GM18867 (cell line): ENCODE measurements at regions not wholly inside any gene's neighbourhood (a gene's known extent, or its start where the extent isn't known, plus 50 kb on each side); places are given as distances from the start of the nearest gene placed in this dataset.
"Not testable (repeated sequence)": the region's sequence is repeated elsewhere in the genome, so short reads cannot be mapped to it uniquely, and the experiment has no call there.

Source experiments
- ATAC-seq: cut with Tn5 transposase; IDR thresholded peaks from one replicate; pipeline ENCODE4 v1.9.1; 2021; ENCODE audit warnings: mild to moderate bottlenecking, moderate library complexity; ENCODE audit not compliant: unreplicated experiment

GRCh38 chrX:7542587-7543380 lies 300.2 kb upstream of the VCX start:
- ATAC-seq = no peak

DNA sequence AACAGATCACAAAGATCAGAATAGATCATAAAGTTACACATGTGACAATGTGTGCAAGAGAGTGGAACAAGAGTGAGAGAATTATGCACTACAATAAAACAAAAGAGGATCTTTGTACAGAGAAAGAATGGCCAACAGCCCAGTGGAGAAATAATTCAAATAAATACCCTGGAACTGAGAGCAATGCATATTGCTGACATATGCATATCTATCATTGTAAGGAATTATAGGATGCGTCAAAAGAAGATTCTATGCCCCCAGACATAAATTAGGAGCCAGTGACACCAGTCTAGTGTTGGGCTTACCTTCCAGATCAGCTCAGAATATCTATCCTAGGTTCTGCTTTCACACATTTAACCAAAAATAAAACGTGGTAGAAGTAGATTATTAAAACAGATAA lies 320.1 kb upstream of the VCX start:
- ATAC-seq = no peak

DNA sequence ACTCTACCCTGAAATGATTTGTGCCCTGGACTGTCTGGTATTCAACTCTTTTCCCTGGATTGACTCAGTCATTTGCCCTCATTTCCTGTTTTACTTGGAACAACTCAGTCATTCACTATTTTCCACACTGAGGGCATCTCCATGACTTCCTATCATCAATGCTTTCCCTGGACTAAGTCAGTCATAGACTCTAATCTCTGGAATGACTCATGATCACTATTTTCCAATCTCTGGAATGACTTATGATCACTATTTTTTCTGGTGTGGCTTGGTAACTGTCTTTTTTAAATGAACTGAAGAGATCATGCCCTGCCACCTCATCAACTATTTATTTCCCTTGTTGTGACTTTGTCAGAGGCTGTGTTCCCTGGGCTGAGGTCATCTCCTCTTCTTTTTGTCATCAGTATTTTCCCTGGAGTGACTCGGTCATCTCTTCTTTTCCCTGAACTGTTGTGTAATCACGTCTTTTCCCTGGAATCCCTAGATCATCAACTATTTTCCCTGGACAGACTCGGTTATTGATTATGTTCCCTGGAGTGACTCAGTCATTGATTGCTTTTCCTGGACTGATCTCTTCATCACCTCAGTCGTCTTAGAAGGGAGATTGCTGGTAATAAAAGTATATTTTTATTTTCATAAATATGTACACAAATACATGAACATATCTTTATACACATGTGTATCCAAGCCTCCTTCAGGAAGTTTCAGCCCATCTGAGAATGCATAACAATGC lies 327.1 kb upstream of the VCX start:
- ATAC-seq = no peak

DNA sequence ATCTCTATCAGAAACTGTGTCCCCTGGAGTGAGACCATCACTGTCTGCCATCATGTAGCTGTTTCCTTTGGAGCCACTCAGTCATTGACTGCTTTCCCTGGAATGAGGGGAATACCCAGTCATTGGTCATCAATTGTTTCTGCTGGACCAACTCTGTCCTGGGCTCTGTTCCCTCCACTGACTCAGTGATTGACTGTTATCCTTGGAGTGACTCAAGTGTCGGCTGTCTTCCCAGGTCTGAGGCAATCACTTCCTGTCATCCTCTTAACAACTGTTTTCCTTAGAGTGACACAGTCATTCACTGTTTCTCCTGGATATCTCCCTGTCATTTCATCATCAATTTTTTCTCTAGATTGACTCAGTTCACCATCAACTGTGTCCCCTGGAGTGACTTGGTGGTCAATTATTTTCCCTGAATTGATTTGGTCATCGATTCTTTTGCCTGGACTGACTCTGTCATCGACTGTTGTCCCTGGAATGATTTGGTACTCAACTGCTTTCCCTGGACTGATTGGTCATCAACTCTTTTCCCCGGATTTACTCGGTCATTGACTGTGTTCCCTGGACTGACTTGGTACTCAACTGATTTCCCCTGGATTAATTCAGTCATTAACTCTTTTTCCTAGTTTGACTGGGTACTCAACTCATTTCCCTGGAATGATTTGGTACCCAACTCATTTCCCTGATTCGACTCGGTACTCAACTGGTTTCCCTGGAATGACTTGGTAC lies 327.9 kb upstream of the VCX start:
- no peak for ATAC-seq

DNA sequence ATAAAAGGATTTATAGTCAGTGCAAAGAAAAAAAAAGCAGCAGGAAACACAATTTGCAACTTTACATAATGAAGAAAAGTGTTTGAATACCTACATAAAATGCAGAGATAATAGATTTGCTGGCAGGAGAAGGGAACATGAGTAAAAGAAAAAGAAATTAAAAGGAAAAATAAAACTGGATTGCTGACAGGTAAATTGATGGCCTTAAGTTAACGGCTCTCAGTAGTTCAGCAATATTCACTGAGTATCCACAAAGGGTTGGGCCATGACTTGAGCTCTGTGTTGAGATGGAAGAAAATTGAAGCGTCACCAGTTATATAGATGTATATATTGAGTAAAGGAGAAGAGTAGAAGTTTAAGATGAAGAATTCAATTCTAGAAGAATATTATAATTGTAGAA lies 330.1 kb upstream of the VCX start:
- no peak for ATAC-seq

DNA sequence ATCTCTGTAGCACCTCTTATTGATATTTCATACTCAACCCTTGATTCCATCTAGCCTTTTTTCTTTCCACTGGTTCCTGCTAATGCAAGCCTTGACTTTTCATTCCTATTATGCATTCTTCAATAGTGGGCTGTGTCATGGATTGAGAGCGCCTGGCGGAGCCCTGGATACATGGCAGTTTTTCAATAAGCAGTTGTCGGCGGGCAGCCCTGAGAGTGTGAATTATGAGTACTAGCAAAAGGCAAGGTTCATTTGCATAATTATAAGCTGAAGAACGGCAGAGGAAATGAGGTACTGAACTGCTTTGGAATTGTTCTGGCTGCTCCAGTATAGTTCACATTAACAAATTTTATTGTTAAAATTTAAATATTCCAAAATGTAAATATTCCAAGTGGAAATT lies 339.7 kb upstream of the VCX start:
- ATAC-seq = no peak

DNA sequence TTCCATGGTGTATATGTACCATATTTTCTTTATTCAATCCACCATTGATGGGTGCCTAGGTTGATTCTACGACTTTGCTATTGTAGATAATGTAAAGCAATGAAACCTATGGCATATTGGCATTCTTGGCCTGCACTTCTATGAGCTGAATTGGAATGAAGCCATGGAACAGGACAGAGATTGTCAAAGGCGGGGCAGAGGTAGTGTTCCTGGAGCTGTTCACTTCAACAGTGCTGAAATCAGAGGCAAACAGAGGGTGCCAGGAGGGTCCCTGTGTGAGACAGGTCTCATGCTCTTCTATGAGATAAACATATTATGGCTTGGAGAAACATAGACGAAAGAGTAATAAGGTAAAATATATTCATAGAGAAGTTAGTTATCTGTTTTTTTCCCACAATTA lies 342.6 kb upstream of the VCX start:
- no peak for ATAC-seq

GRCh38 chrX:7486505-7486904 lies 338.6 kb upstream of the PUDP start:
- no peak for ATAC-seq

GRCh38 chrX:7485061-7485460 lies 337.1 kb upstream of the PUDP start:
- ATAC-seq = no peak

DNA sequence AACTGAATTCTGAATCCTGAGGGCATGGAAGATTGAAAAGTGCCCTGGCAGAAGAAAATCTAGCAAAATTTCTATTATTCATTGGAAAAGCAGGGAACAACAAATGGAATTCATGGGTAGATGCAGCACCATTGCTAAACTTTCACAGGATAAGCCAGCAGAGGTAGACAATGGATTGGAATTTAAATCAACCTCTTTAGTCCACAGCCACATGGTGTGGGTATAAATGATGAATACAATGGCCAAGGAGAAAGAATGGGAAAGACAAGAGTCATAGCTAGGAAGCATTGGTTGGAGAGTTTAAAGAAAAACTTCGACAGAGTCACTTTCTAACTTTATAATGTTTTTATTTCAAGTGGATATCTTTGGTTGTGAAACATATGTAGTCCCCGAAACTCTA lies 332.8 kb upstream of the PUDP start:
- no peak for ATAC-seq

DNA sequence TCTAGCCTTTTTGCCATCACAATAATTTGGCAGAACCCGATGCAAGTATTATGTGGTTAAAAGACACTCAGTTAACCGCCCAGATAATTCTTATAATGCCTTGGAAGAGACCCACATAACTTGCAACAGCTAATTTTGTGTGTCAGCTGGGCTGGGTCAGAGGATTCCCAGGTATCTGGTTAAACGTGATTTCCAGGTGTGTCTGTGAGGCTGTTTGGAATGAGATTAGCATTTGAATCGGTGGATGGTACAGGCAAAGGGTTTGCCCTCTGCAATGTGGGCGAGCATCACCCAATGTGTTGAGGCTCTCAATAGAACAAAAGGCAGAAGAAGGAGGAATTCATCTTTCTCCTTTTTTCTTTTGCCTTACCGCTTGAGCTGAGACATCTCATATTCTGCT lies 314.2 kb upstream of the PUDP start:
- ATAC-seq = no peak

- ATAC-seq = not testable (repeated sequence)
Observed at GRCh38 chrX:7461051-7461450, 313.1 kb upstream of the PUDP start.

- no peak for ATAC-seq
Observed at GRCh38 chrX:7447801-7448499, 300.0 kb upstream of the PUDP start.

GRCh38 chrX:7446815-7447214 lies 298.9 kb upstream of the PUDP start:
- no peak for ATAC-seq

DNA sequence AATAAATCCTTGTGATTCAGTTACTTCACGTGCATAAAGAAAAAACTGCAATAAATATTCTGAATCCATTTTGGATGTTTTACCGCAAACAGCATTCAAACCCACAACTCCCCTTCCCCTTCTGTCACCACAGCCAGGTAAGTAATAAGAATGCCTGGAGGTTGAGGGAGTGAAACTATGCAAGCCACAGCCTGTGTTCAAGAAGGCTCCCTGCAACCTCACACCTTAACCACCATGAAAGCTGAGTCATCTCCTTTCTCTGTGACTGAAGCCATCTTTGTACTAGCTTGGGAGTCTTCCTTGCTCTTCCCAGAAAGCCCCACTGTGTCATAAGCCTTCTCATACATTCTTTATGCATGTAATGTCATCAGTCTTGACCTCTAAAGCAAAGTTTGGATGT lies 297.0 kb upstream of the PUDP start:
- peak; percentile 100 for ATAC-seq

DNA sequence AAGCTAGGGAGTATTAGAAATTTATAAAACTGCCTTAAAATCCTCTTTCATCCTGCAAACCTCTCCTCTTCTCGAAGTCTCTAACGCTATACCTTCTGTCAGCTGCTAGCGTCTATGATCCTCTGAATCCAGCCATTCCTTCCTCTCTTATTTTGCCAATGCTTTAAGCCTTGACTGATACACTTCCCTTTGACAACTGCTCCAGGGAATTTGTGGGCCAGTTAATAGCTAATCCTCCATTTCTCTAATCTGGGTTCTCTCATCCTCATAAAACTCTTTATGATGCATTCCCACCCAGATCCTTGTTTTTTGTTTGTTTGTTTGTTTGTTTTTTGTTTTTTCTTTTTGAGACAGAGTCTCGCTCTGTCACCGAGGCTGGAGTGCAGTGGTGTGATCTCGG lies 293.6 kb upstream of the PUDP start:
- no peak for ATAC-seq

- ATAC-seq = no peak
Observed at GRCh38 chrX:7435822-7436221, 287.9 kb upstream of the PUDP start.

GRCh38 chrX:7432901-7433300 lies 284.9 kb upstream of the PUDP start:
- ATAC-seq = no peak

- ATAC-seq = no peak
Observed at GRCh38 chrX:7420717-7421116, 272.8 kb upstream of the PUDP start.

- no peak for ATAC-seq
Observed at GRCh38 chrX:7414753-7415152, 266.8 kb upstream of the PUDP start.

GRCh38 chrX:7412840-7413239 lies 264.9 kb upstream of the PUDP start:
- ATAC-seq = no peak
